GM12878 (cell line): ENCODE measurements at regions not wholly inside any gene's neighbourhood (a gene's known extent, or its start where the extent isn't known, plus 50 kb on each side); places are given as distances from the start of the nearest gene placed in this dataset.

Experiments used
- ATAC-seq: fragments of 200-7000 bp; cut with Tn5 transposase; 3 replicates; pipeline ENCODE4 v1.9.1; 2020; ENCODE audit warnings: mild to moderate bottlenecking, moderate library complexity
- BruUV-seq: library from RNA; stranded (reverse); fragments of 400-500 nt; replicated peaks from 2 replicates; lab custom pipeline; 2021; lab: Mats Ljungman, UMichigan
- CTCF ChIA-PET: fragments of 300-600 bp; sonication (Branson Sonifier 250); formaldehyde crosslinking; extraction: SDS; loops from one replicate; lab custom pipeline; 2021; ENCODE audit warnings: inconsistent platforms; lab: Yijun Ruan, JAX
- POLR2A ChIA-PET: fragments of 350-600 bp; formaldehyde crosslinking; extraction: SDS; loops from one replicate; lab custom pipeline; 2021; ENCODE audit warnings: inconsistent platforms; lab: Charles Lee
- RAD21 ChIA-PET: fragments of 300-600 bp; sonication (Branson Sonifier 250); formaldehyde crosslinking; loops from one replicate; lab custom pipeline; 2023; ENCODE audit warnings: antibody characterized with exemption; ENCODE audit not compliant: unreplicated experiment; lab: Charles Lee
- SMC1A ChIA-PET: fragments of 300-600 bp; sonication (Branson Sonifier 250); formaldehyde crosslinking; loops from one replicate; lab custom pipeline; 2023; ENCODE audit not compliant: unreplicated experiment, uncharacterized antibody; lab: Charles Lee
- DNase-seq: peaks from one replicate; pipeline ENCODE4 v3.0.0-alpha.2; 2011; ENCODE audit warnings: low read depth, low spot score
- FAIRE-seq: peaks from 3 replicates; lab custom pipeline; 2011; peaks lifted over from hg19 to GRCh38; lab: Jason Lieb, UNC
- H2AFZ ChIP-seq: 2 replicates; pipeline ENCODE4 v1.6.0; 2011; ENCODE audit warnings: low read depth, low read length, control low read depth; ENCODE audit not compliant: control insufficient read depth
- H3K27ac ChIP-seq: 2 replicates; pipeline ENCODE4 v1.5.1; 2011; ENCODE audit warnings: control low read depth; ENCODE audit not compliant: control insufficient read depth, insufficient read depth
- H3K27me3 ChIP-seq, 2 experiments: replicated peaks in 1 of 2; 2 replicates each; pipeline versions ENCODE4 v1.6.0 to v1.6.1; 2011; ENCODE audit warnings: low read length in 1 of 2; ENCODE audit not compliant: control insufficient read depth in 2 of 2, insufficient read depth in 2 of 2
- H3K36me3 ChIP-seq, 2 experiments: 2 replicates each; pipeline ENCODE4 v1.5.1; 2011; ENCODE audit warnings: low read length in 1 of 2; ENCODE audit not compliant: control insufficient read depth in 2 of 2, insufficient read depth in 2 of 2
- H3K4me1 ChIP-seq: 2 replicates; pipeline ENCODE4 v1.6.1; 2011; ENCODE audit warnings: mild to moderate bottlenecking, low read length, moderate library complexity, mixed read lengths; ENCODE audit not compliant: control insufficient read depth, insufficient read depth
- H3K4me2 ChIP-seq: 2 replicates; pipeline ENCODE4 v1.6.0; 2011; ENCODE audit warnings: control low read depth; ENCODE audit not compliant: control insufficient read depth, insufficient read depth
- H3K4me3 ChIP-seq: fragments of 200-600 bp; sonication (generic); 2 replicates; pipeline ENCODE4 v1.5.1; 2016
- H3K79me2 ChIP-seq: 2 replicates; pipeline ENCODE4 v1.6.0; 2011; ENCODE audit warnings: low read length; ENCODE audit not compliant: control insufficient read depth, insufficient read depth
- H3K9ac ChIP-seq: 2 replicates; pipeline ENCODE4 v1.8.0; 2011; ENCODE audit warnings: low read length, control low read depth, mixed read lengths; ENCODE audit not compliant: control insufficient read depth, insufficient read depth
- H3K9me3 ChIP-seq: replicated peaks from 3 replicates; pipeline ENCODE4 v1.5.1; 2011; ENCODE audit warnings: mild to moderate bottlenecking, low read length; ENCODE audit not compliant: control insufficient read depth, insufficient read depth
- H4K20me1 ChIP-seq: 2 replicates; pipeline ENCODE4 v1.6.0; 2011; ENCODE audit not compliant: control insufficient read depth, insufficient read depth
- CBX5 ChIP-seq: sonication (generic); IDR thresholded peaks from 2 replicates; pipeline ENCODE4 v1.6.1; 2016; ENCODE audit warnings: low read depth, moderate library complexity, mild to moderate bottlenecking, inconsistent platforms
- CEBPB ChIP-seq, 2 experiments: fragments of 150-350 bp in 1 of 2; IDR thresholded peaks; 2 replicates each; pipeline ENCODE4 v1.6.1; 2012 to 2014; ENCODE audit warnings: low read depth in 2 of 2, low read length in 2 of 2, borderline replicate concordance in 1 of 2, inconsistent platforms in 1 of 2
- DPF2 ChIP-seq: fragments of 450-650 bp; IDR thresholded peaks from 2 replicates; pipeline ENCODE4 v1.6.1; 2017; ENCODE audit warnings: mild to moderate bottlenecking
- HDGF ChIP-seq: fragments of 450-650 bp; IDR thresholded peaks from 2 replicates; pipeline ENCODE4 v1.6.1; 2016; ENCODE audit warnings: antibody characterized with exemption
- KDM1A ChIP-seq: fragments of 200-600 bp; sonication (generic); IDR thresholded peaks from 2 replicates; pipeline ENCODE4 v1.6.1; 2016; ENCODE audit warnings: borderline replicate concordance
- MTA2 ChIP-seq: fragments of 450-650 bp; IDR thresholded peaks from 2 replicates; pipeline ENCODE4 v1.6.1; 2016; ENCODE audit warnings: low read depth, mild to moderate bottlenecking, moderate library complexity
- PBX3 ChIP-seq: IDR thresholded peaks from 2 replicates; pipeline ENCODE4 v1.6.1; 2011; ENCODE audit warnings: mild to moderate bottlenecking, low read depth, low read length, moderate library complexity; ENCODE audit not compliant: insufficient replicate concordance
- RCOR1 ChIP-seq: conservative IDR thresholded peaks from 2 replicates; pipeline ENCODE4 v1.6.1; 2012; ENCODE audit warnings: low read depth, low read length, improper control_type of control experiment
- SPI1 ChIP-seq: IDR thresholded peaks from 2 replicates; pipeline ENCODE4 v1.6.1; 2011; ENCODE audit warnings: low read depth, mild to moderate bottlenecking, low read length, moderate library complexity, borderline replicate concordance; ENCODE audit not compliant: insufficient read depth
- WRNIP1 ChIP-seq: IDR thresholded peaks from 2 replicates; pipeline ENCODE4 v1.6.1; 2011; ENCODE audit warnings: low read depth, low read length, improper control_type of control experiment, borderline replicate concordance
- ZBTB33 ChIP-seq: fragments of 450-650 bp; IDR thresholded peaks from 2 replicates; pipeline ENCODE4 v1.6.1; 2017; ENCODE audit warnings: mild to moderate bottlenecking
- WGBS: methylation state at CpG from one replicate; pipeline ENCODE4 v1.1.6; 2016; ENCODE audit warnings: low lambda C conversion rate; ENCODE audit not compliant: insufficient replicate concordance, insufficient coverage; ENCODE audit errors: missing lambda C conversion rate; 5-methylcytosine and 5-hydroxymethylcytosine counted together
- in situ Hi-C: fragments of 300-500 bp; cut with MboI; formaldehyde crosslinking; loops from 9 replicates; pipeline ENCODE4 v1.14.3; 2018; ENCODE audit warnings: mixed read lengths
- intact Hi-C: fragments of 100-400 bp; cut with micrococcal nuclease; formaldehyde crosslinking; loops from one replicate; pipeline ENCODE4 v1.14.2; 2022; ENCODE audit not compliant: unreplicated experiment
- TF ChIP-seq, protein P1 (sequence below): fragments of 450-650 bp; IDR thresholded peaks from 2 replicates; pipeline ENCODE4 v1.6.1; 2016; ENCODE audit warnings: mild to moderate bottlenecking, moderate library complexity, borderline replicate concordance
- TF ChIP-seq, protein P2 (sequence below): fragments of 150-350 bp; IDR thresholded peaks from 2 replicates; pipeline ENCODE4 v1.6.1; 2014; ENCODE audit warnings: mild to moderate bottlenecking, low read depth, low read length

DNA sequence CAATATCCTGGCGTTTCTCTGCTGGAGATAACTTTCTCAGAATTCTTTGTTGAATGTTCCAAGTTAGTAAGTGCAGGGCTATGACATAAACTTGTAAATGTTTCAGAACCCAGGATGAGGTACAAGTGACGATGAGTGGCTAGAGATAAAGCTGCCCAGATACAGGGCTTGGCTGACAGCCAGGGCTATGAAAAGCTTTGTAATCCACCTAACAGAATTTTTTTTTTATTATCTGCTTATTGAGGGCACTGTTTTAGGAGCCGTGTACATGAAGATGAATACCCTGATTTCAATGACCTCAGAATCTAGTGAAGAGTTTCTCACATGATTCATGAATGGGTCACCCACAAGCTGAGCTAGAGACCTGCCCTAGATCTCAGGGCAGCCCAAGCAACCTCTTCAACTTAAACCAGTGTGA, 431.4 kb downstream of the DIPK2A start (continued):
- TF ChIP-seq, protein P1, sequence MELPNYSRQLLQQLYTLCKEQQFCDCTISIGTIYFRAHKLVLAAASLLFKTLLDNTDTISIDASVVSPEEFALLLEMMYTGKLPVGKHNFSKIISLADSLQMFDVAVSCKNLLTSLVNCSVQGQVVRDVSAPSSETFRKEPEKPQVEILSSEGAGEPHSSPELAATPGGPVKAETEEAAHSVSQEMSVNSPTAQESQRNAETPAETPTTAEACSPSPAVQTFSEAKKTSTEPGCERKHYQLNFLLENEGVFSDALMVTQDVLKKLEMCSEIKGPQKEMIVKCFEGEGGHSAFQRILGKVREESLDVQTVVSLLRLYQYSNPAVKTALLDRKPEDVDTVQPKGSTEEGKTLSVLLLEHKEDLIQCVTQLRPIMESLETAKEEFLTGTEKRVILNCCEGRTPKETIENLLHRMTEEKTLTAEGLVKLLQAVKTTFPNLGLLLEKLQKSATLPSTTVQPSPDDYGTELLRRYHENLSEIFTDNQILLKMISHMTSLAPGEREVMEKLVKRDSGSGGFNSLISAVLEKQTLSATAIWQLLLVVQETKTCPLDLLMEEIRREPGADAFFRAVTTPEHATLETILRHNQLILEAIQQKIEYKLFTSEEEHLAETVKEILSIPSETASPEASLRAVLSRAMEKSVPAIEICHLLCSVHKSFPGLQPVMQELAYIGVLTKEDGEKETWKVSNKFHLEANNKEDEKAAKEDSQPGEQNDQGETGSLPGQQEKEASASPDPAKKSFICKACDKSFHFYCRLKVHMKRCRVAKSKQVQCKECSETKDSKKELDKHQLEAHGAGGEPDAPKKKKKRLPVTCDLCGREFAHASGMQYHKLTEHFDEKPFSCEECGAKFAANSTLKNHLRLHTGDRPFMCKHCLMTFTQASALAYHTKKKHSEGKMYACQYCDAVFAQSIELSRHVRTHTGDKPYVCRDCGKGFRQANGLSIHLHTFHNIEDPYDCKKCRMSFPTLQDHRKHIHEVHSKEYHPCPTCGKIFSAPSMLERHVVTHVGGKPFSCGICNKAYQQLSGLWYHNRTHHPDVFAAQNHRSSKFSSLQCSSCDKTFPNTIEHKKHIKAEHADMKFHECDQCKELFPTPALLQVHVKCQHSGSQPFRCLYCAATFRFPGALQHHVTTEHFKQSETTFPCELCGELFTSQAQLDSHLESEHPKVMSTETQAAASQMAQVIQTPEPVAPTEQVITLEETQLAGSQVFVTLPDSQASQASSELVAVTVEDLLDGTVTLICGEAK = no peak

- no TSS peak for BruUV-seq
Observed at GRCh38 chr3:144407335-144407734, 435.7 kb downstream of the DIPK2A start.

More at GRCh38 chr3:144407335-144407734, 435.7 kb downstream of the DIPK2A start:
- H3K4me3 ChIP-seq = no peak overlapping the region
- H3K79me2 ChIP-seq = no peaks in the 10 kb centered on the region
- intact Hi-C loops = no loop called here
- H3K4me1 ChIP-seq = no peaks in the 10 kb centered on the region
- H4K20me1 ChIP-seq = no peaks in the 10 kb centered on the region
- no peaks in the 10 kb centered on the region; the same call in 2 of the 3 replicates for H3K9me3 ChIP-seq
- TF ChIP-seq CBX5 (no peak), HDGF (no peak), KDM1A (no peak), WRNIP1 (no peak), MTA2 (no peak), ZBTB33 (no peak), RCOR1 (no peak), CEBPB (IDR thresholded peaks at IDR 0.05; ENCODE audit: borderline replicate concordance in 1 of 2, low read depth in 2 of 2, low read length in 2 of 2) (no peak), DPF2 (no peak), SPI1 (no peak), PBX3 (no peak)
- TF ChIP-seq, protein P2, sequence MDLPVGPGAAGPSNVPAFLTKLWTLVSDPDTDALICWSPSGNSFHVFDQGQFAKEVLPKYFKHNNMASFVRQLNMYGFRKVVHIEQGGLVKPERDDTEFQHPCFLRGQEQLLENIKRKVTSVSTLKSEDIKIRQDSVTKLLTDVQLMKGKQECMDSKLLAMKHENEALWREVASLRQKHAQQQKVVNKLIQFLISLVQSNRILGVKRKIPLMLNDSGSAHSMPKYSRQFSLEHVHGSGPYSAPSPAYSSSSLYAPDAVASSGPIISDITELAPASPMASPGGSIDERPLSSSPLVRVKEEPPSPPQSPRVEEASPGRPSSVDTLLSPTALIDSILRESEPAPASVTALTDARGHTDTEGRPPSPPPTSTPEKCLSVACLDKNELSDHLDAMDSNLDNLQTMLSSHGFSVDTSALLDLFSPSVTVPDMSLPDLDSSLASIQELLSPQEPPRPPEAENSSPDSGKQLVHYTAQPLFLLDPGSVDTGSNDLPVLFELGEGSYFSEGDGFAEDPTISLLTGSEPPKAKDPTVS = no peak
- RAD21 ChIA-PET = no interaction called here
- in situ Hi-C loops = no loop called here
- FAIRE-seq (no peak), DNase-seq (no peak), ATAC-seq (no peak)
- CTCF ChIA-PET = no interaction called here
- H3K9ac ChIP-seq = no peak overlapping the region
- H2AFZ ChIP-seq = no peak overlapping the region
- H3K27me3 ChIP-seq = no peaks in the 10 kb centered on the region
- SMC1A ChIA-PET = no interaction called here
- POLR2A ChIA-PET = no interaction called here
- no peaks in the 10 kb centered on the region for H3K36me3 ChIP-seq
- H3K4me2 ChIP-seq = no peak overlapping the region
- 86% methylated on average over 2 of the region's 2 CpGs for WGBS
- H3K27ac ChIP-seq = no peak overlapping the region
